HG03378 (cell line): ENCODE measurements at regions not wholly inside any gene's neighbourhood (a gene's known extent, or its start where the extent isn't known, plus 50 kb on each side); places are given as distances from the start of the nearest gene placed in this dataset.

Experiments
- ATAC-seq: cut with Tn5 transposase; IDR thresholded peaks from one replicate; pipeline ENCODE4 v1.9.1; 2021; ENCODE audit warnings: mild to moderate bottlenecking, moderate library complexity; ENCODE audit not compliant: unreplicated experiment

DNA sequence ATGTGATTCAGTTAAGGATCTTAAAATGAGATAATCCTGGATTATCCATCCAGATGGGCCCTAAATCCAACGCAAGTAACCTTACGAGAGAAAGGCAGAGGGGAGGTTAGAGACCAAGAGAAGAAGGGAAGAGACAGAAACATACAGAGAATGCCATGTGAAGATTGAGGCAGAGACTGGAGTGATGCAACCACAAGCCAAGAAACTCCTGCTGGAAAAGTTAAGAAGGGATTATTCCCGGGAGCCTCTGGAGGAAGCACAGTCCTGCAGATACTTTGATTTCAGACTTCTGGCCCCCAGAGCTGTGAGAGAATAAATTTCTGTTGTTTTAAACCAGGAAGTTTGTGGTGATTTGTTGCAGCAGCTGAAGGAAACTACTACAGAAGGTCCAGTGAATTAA lies 992.7 kb downstream of the BCL11A start:
- ATAC-seq, result no peak

GRCh38 chr2:59540864-59541263 lies 1012.6 kb downstream of the BCL11A start:
- no peak for ATAC-seq

DNA sequence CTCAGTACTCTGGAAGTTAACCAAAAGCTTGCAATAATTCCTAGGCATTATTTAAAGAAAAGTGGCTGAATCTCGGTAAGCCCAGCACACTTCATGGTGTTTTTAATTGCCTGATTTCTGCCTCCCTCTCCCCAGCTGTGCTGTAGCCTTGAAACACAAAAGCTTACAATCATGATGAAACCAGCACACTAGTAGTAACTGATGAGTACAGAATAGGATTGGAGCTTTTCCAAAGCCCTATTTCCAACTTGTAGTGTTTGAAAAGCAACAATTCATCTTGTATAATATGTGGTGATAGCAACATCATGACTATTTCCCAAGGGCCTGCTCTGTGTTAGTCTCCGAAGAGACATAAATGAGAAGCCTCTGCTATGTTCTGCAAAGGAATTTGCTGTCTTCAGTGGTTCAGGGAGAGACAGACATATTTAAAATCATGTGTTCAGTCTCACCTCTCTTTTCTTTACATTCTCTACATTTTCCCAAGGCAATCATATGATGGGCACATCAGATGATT lies 1015.0 kb downstream of the BCL11A start:
- ATAC-seq, result no peak

DNA sequence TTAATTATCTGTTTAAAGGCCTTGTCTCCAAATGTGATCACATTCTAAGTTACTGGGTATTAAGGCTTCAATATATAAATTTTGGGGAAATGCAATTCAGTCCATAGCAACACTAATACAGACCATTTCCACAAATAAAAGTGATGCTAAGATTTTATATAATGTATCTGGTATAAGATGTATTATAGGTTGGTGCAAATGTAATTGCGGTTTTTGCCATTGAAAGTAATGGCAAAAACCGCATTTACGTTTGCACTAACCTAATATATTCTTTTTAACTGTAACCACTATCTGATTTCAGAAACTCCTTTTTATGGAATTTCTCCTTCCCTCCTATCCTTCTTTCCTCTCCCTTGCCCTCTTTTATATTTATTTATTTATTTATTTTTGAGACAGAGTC lies 1020.6 kb downstream of the BCL11A start:
- no peak for ATAC-seq

GRCh38 chr2:59530258-59530657 lies 1023.2 kb downstream of the BCL11A start:
- ATAC-seq, result no peak

DNA sequence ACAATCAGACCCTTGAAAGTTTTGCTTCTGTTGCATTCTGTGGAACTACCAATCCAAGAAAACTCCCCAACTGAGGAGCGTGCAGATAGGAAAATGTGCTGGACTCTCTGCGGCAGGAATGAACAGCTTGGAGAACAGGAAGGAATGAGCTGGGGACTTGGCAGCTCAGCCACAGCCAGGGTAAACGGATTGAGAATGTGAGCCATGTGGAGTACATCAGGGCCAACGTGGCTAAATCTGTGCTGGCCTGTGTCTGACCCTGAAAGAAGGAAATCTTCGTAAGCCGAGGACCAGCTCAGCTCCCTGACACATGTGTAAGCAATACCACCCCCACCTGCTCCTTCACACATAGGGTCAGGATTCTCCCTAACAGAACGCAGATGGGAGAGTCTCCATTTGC lies 1023.7 kb downstream of the BCL11A start:
- no peak for ATAC-seq

- ATAC-seq, result no peak
These were observed 1024.9 kb downstream of the BCL11A start for GRCh38 chr2:59528525-59528924.

DNA sequence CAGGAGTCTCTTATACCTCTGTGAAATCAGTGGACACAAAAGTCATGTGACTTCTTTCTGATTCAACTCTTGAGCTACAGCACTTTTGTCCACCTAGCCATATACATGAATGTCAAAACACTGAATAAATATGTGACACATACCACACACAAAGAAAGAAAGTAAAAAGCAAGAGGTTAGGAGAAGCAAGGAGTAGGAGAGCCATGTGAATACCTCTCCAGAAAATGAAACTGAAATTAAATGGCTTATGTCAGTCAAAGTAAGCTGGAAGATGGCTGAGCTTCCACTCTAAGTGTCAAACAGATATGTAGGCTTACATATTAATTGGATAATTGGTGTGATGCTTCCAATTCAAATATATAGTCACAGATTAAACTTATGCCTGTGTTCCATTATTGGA lies 1050.5 kb downstream of the BCL11A start:
- no peak for ATAC-seq

- ATAC-seq, result no peak
These were observed 1062.5 kb downstream of the BCL11A start for GRCh38 chr2:59490994-59491393.

DNA sequence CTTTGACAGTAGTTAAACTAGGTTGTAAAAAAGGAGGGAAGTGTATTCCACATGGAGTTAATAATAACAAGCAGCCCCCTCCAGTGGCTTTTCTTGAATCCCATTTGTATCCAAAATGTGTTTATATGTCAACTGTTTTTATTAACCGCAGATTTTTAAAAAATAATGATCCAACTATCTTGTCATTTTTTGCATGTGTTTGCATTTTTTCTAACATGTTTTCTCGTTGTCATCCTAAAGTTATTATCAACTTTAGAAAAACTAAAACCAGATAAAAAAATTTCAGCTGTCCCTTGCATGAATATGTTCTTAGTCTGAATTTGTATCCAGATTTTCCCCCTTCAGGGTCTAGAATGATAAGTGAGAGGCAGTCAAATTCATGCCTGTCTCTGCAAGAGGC lies 1063.3 kb downstream of the BCL11A start:
- ATAC-seq, result no peak

- no peak for ATAC-seq
These were observed 1068.8 kb downstream of the BCL11A start for GRCh38 chr2:59484673-59485072.

DNA sequence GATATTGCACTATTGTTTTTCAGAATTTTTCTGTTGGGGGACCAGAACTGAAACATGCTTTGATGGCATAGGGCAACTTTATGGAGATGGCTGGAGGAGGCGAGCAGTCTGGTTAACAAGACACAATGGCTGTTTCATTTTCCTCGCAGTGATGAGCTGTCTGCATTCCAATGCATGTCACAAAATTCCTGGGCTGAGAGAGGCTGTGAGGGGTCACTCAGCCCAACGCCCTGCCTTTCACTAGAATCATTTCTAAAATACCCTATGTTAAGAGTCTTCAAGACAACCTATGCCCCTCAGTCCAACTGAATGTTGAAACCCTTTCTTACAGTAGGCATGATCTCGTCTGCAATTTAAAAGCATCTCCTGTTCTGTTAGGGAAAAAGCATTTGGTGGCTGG lies 1090.0 kb downstream of the BCL11A start:
- ATAC-seq, result no peak

GRCh38 chr2:59462422-59463197 lies 1090.8 kb downstream of the BCL11A start:
- no peak for ATAC-seq

DNA sequence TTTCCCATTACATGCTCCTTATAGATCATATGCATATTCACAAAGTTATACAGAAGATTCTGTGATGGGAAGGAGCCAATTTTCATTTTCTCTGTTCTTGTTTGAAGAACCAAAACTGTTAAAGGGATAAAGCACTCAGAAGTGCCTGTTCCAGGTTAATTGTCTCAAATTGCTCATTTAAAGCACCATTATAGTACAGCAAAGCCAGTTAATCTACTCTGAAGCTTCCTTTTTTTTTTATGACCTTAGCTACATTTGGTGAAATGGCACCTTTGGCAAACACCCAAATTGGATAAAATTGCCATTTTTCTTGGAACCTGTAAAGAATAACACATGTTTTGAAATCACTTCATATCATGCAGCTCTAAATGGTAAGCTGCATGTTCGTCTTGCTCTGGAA lies 1092.3 kb downstream of the BCL11A start:
- ATAC-seq, result no peak

- no peak for ATAC-seq
These were observed 1094.7 kb downstream of the BCL11A start for GRCh38 chr2:59458800-59459199.

- no peak for ATAC-seq
These were observed 1097.2 kb downstream of the BCL11A start for GRCh38 chr2:59456285-59456684.

- no peak for ATAC-seq
These were observed 1104.2 kb downstream of the BCL11A start for GRCh38 chr2:59449274-59449673.

GRCh38 chr2:59440491-59440890 lies 1113.0 kb downstream of the BCL11A start:
- no peak for ATAC-seq

- no peak for ATAC-seq
These were observed 1117.8 kb downstream of the BCL11A start for GRCh38 chr2:59435635-59436034.

DNA sequence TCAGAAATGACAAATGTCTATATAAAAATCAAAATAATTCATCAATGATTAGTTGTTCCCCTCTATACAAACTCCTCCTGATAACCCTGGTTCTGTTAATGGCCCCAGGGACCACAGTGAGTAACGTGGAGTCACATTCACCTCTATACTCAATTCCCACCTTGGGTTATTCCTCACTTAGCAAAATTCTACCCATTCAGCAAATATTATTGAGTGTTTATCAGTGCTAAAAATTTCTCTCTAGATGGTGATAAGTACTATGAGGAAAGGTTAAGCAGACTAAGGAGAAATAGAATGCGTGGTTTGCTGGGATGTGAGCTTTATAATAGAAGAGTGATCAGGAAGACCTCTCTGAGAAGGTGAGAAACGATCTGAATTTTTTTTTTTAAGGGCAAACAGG lies 1124.5 kb downstream of the BCL11A start:
- no peak for ATAC-seq

GRCh38 chr2:59427980-59428379 lies 1125.5 kb downstream of the BCL11A start:
- no peak for ATAC-seq

DNA sequence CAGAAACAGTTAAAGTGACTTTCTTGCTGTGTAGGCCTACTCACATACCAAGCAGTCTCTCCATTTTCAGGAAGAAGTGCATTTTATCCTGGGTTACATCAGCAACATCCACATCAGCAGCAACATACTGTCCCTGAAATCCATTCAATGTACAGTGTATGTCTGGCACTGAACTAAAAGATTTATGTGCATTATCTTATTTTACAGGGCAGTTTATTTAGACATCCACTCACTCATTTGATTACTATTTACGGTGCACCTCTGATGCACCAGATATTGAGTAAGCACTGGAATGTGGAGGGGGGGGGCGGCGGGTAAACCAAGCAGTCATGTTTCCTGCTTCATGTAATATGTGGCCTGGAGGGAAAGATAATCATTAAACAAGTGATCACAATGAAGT lies 1128.2 kb downstream of the BCL11A start:
- ATAC-seq, result no peak
